GM06990 (cell line): ENCODE measurements at regions not wholly inside any gene's neighbourhood (a gene's known extent, or its start where the extent isn't known, plus 50 kb on each side); places are given as distances from the start of the nearest gene placed in this dataset.

Experiments used
- DNase-seq: peaks from one replicate; pipeline ENCODE4 v3.0.0-alpha.2; 2011; ENCODE audit not compliant: insufficient read length; ENCODE audit errors: extremely low read depth
- H3K27me3 ChIP-seq: replicated peaks from 2 replicates; pipeline ENCODE4 v1.6.0; 2011; ENCODE audit warnings: low read length; ENCODE audit not compliant: control insufficient read depth, insufficient read depth
- H3K36me3 ChIP-seq: 2 replicates; pipeline ENCODE4 v1.5.1; 2011; ENCODE audit warnings: low read length; ENCODE audit not compliant: control insufficient read depth, insufficient read depth
- H3K4me3 ChIP-seq: replicated peaks from 2 replicates; pipeline ENCODE4 v1.5.1; 2011; ENCODE audit warnings: low read depth, mild to moderate bottlenecking, control low read depth, low read length
- CTCF ChIP-seq: IDR thresholded peaks from 2 replicates; pipeline ENCODE4 v1.5.1; 2011; ENCODE audit warnings: low read length, control low read depth, mild to moderate bottlenecking, inconsistent platforms; ENCODE audit not compliant: insufficient read depth, poor library complexity, severe bottlenecking

- TF ChIP-seq CTCF = no peak
- H3K36me3 ChIP-seq = no peaks in the 10 kb centered on the region
- no peak for DNase-seq
- H3K27me3 ChIP-seq = no peaks in the 10 kb centered on the region; the same call in 1 of the 2 replicates
- no peak overlapping the region for H3K4me3 ChIP-seq
These were observed 731.3 kb upstream of the RAB6C start for GRCh38 chr2:129248198-129248597.

GRCh38 chr2:129252781-129253460 lies 726.5 kb upstream of the RAB6C start:
- H3K4me3 ChIP-seq = no peak overlapping the region
- H3K27me3 ChIP-seq = no peaks in the 10 kb centered on the region
- DNase-seq = no peak
- H3K36me3 ChIP-seq = no peaks in the 10 kb centered on the region
- no peak for TF ChIP-seq CTCF

GRCh38 chr2:129253461-129253812 lies 726.0 kb upstream of the RAB6C start:
- no peak overlapping the region for H3K4me3 ChIP-seq
- peak; percentile 58 for TF ChIP-seq CTCF
- DNase-seq = no peak
- H3K27me3 ChIP-seq = no peaks in the 10 kb centered on the region
- H3K36me3 ChIP-seq = no peaks in the 10 kb centered on the region

GRCh38 chr2:129254718-129255117 lies 724.7 kb upstream of the RAB6C start:
- H3K4me3 ChIP-seq = no peak overlapping the region
- TF ChIP-seq CTCF = no peak
- no peaks in the 10 kb centered on the region for H3K27me3 ChIP-seq
- DNase-seq = no peak
- no peaks in the 10 kb centered on the region for H3K36me3 ChIP-seq

- Histone ChIP-seq H3K4me3 (no peak overlapping the region), H3K36me3 (no peaks in the 10 kb centered on the region), H3K27me3 (no peaks in the 10 kb centered on the region)
- DNase-seq = no peak
- TF ChIP-seq CTCF = no peak
These were observed 723.7 kb upstream of the RAB6C start for GRCh38 chr2:129255610-129256313.

GRCh38 chr2:129256642-129257041 lies 722.8 kb upstream of the RAB6C start:
- H3K27me3 ChIP-seq = no peaks in the 10 kb centered on the region

More at GRCh38 chr2:129256642-129257041, 722.8 kb upstream of the RAB6C start:
- DNase-seq = no peak
- TF ChIP-seq CTCF = no peak
- Histone ChIP-seq H3K36me3 (no peaks in the 10 kb centered on the region), H3K4me3 (no peak overlapping the region)
